ENCODE measurements at regions not wholly inside any gene's neighbourhood (a gene's known extent, or its start where the extent isn't known, plus 50 kb on each side); places are given as distances from the start of the nearest gene placed in this dataset.

- H3K27ac ChIP-seq: no peak overlapping the region
- 89% methylated on average over 3 of the region's 3 CpGs for WGBS (ENCODE audit: low lambda C conversion rate, missing lambda C conversion rate)
- H3K27me3 ChIP-seq: no peaks in the 10 kb centered on the region
- no peaks in the 10 kb centered on the region for H3K9me2 ChIP-seq (replicated peaks; ENCODE audit: insufficient read depth)
- TF ChIP-seq EZH2 (IDR thresholded peaks at IDR 0.05; ENCODE audit: borderline replicate concordance) (no peak), EZH2phosphoT487 (IDR thresholded peaks at IDR 0.05; ENCODE audit: low read depth, severe bottlenecking, unreplicated experiment) (no peak), CTCF (IDR thresholded peaks at IDR 0.05; ENCODE audit: poor library complexity) (no peak)
- no peak overlapping the region for H3K4me3 ChIP-seq
- H2AFZ ChIP-seq: no peak overlapping the region
- no peak overlapping the region for H3K4me2 ChIP-seq
- no peaks in the 10 kb centered on the region for H4K20me1 ChIP-seq (ENCODE audit: insufficient read depth, poor library complexity, severe bottlenecking)
- H3K79me2 ChIP-seq: no peaks in the 10 kb centered on the region
- no peak for DNase-seq (ENCODE audit: low spot score)
- no peaks in the 10 kb centered on the region for H3K36me3 ChIP-seq (replicated peaks; ENCODE audit: insufficient read depth, low read depth)
- H3K4me1 ChIP-seq (ENCODE audit: insufficient read depth): no peaks in the 10 kb centered on the region
- H3K9me3 ChIP-seq (ENCODE audit: low read depth): no peaks in the 10 kb centered on the region
Observed at GRCh38 chr4:34417160-34417559, 1827.2 kb downstream of the ARAP2 start.

GRCh38 chr4:34419871-34420270 lies 1824.4 kb downstream of the ARAP2 start:
- no peaks in the 10 kb centered on the region for H3K9me3 ChIP-seq (ENCODE audit: low read depth)
- no peak overlapping the region for H2AFZ ChIP-seq
- no peaks in the 10 kb centered on the region for H3K9me2 ChIP-seq (replicated peaks; ENCODE audit: insufficient read depth)
- 98% methylated on average over 2 of the region's 2 CpGs for WGBS (ENCODE audit: low lambda C conversion rate, missing lambda C conversion rate)
- TF ChIP-seq EZH2 (IDR thresholded peaks at IDR 0.05; ENCODE audit: borderline replicate concordance) (no peak), EZH2phosphoT487 (IDR thresholded peaks at IDR 0.05; ENCODE audit: low read depth, severe bottlenecking, unreplicated experiment) (no peak), CTCF (IDR thresholded peaks at IDR 0.05; ENCODE audit: poor library complexity) (no peak)
- no peaks in the 10 kb centered on the region for H4K20me1 ChIP-seq (ENCODE audit: insufficient read depth, poor library complexity, severe bottlenecking)
- H3K4me3 ChIP-seq: no peak overlapping the region
- H3K27me3 ChIP-seq: no peaks in the 10 kb centered on the region
- H3K4me1 ChIP-seq (ENCODE audit: insufficient read depth): no peaks in the 10 kb centered on the region
- DNase-seq (ENCODE audit: low spot score): no peak
- no peaks in the 10 kb centered on the region for H3K36me3 ChIP-seq (replicated peaks; ENCODE audit: insufficient read depth, low read depth)
- no peak overlapping the region for H3K4me2 ChIP-seq
- H3K79me2 ChIP-seq: no peaks in the 10 kb centered on the region
- H3K27ac ChIP-seq: no peak overlapping the region

GRCh38 chr4:34422472-34423175 lies 1821.7 kb downstream of the ARAP2 start:
- no peak overlapping the region for H2AFZ ChIP-seq
- H4K20me1 ChIP-seq (ENCODE audit: insufficient read depth, poor library complexity, severe bottlenecking): no peaks in the 10 kb centered on the region
- H3K9me2 ChIP-seq (replicated peaks; ENCODE audit: insufficient read depth): no peaks in the 10 kb centered on the region
- DNase-seq (ENCODE audit: low spot score): peak; percentile 8
- no peaks in the 10 kb centered on the region for H3K27me3 ChIP-seq
- TF ChIP-seq CTCF (IDR thresholded peaks at IDR 0.05; ENCODE audit: poor library complexity): peak; percentile 54
- TF ChIP-seq EZH2 (IDR thresholded peaks at IDR 0.05; ENCODE audit: borderline replicate concordance): no peak
- no peaks in the 10 kb centered on the region for H3K36me3 ChIP-seq (replicated peaks; ENCODE audit: insufficient read depth, low read depth)
- no peaks in the 10 kb centered on the region for H3K4me1 ChIP-seq (ENCODE audit: insufficient read depth)
- WGBS (ENCODE audit: low lambda C conversion rate, missing lambda C conversion rate): 60% methylated on average over 4 of the region's 4 CpGs
- no peaks in the 10 kb centered on the region for H3K79me2 ChIP-seq
- no peak overlapping the region for H3K4me2 ChIP-seq
- no peak overlapping the region for H3K27ac ChIP-seq
- H3K4me3 ChIP-seq: no peak overlapping the region
- no peaks in the 10 kb centered on the region for H3K9me3 ChIP-seq (ENCODE audit: low read depth)
